Left ventricle myocardium inferior (tissue), 1 donor: ENCODE measurements at regions not wholly inside any gene's neighbourhood (a gene's known extent, or its start where the extent isn't known, plus 50 kb on each side); places are given as distances from the start of the nearest gene placed in this dataset.

Experiments used
- DNase-seq: peaks from one replicate; pipeline ENCODE4 v3.0.0-alpha.2; 2020
- H3K27ac ChIP-seq: fragments of 200-600 bp; replicated peaks from 2 replicates; pipeline ENCODE4 v1.8.0; 2021
- H3K27me3 ChIP-seq: fragments of 200-600 bp; 2 replicates; pipeline ENCODE4 v1.8.0; 2021; ENCODE audit warnings: low read depth
- H3K36me3 ChIP-seq: fragments of 200-600 bp; 2 replicates; pipeline ENCODE4 v1.8.0; 2021
- H3K4me1 ChIP-seq: fragments of 200-600 bp; 2 replicates; pipeline ENCODE4 v1.8.0; 2021
- H3K4me3 ChIP-seq: fragments of 200-600 bp; 2 replicates; pipeline ENCODE4 v1.8.0; 2021; ENCODE audit warnings: mild to moderate bottlenecking, moderate library complexity
- H3K9me3 ChIP-seq: fragments of 200-600 bp; replicated peaks from 2 replicates; pipeline ENCODE4 v1.8.0; 2021
- intact Hi-C: fragments of 100-400 bp; cut with micrococcal nuclease; formaldehyde crosslinking; loops from one replicate; pipeline ENCODE4 v1.11.0; 2022
- TF ChIP-seq, protein P1 (sequence below): fragments of 200-600 bp; IDR thresholded peaks from 2 replicates; pipeline ENCODE4 v1.8.0; 2021; ENCODE audit warnings: antibody characterized with exemption, mild to moderate bottlenecking, borderline replicate concordance
- donor health status: DM: no; HTN: yes; CAD: no; lungs with severe emphysema.

DNA sequence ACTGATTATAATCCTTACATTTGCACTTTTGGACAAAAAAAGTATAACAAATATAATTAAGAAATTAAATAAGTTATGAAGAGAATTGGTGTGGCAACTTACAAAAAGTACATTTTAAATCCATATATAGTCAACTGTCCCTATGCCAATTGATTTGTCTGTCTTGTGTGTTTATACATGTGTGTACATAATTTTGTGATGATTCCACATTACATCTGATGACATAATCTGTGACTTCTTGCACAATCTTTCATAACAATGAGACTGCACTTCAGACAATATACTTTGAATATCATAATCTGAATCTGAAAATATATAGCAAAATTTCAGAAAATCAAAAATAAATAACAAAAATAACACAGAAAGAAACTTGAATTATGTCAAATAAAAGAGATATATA is 953.4 kb downstream of the FAT4 start:
- peak overlapping the region; percentile 63 for H3K27ac ChIP-seq
- DNase-seq = no peak

DNA sequence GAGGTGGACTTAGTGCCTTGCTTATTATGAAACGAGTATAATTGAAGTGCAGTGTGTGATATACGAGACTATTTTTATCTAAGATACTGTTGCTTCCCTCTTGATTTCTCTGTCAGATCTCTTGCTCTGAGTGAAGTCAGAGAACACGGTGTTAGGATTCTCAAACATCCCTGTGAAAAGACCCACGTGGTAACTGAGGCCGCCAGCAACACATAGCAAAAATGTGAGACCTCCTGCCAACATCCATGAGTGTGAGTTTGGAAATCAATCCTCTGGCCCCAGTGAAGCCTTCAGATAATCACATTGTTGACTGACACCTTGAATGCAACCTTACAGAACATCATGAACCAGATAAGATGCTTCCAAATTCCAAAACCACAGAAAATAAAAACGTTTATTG is 954.4 kb downstream of the FAT4 start:
- TF ChIP-seq, protein P1, sequence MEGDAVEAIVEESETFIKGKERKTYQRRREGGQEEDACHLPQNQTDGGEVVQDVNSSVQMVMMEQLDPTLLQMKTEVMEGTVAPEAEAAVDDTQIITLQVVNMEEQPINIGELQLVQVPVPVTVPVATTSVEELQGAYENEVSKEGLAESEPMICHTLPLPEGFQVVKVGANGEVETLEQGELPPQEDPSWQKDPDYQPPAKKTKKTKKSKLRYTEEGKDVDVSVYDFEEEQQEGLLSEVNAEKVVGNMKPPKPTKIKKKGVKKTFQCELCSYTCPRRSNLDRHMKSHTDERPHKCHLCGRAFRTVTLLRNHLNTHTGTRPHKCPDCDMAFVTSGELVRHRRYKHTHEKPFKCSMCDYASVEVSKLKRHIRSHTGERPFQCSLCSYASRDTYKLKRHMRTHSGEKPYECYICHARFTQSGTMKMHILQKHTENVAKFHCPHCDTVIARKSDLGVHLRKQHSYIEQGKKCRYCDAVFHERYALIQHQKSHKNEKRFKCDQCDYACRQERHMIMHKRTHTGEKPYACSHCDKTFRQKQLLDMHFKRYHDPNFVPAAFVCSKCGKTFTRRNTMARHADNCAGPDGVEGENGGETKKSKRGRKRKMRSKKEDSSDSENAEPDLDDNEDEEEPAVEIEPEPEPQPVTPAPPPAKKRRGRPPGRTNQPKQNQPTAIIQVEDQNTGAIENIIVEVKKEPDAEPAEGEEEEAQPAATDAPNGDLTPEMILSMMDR = no peak
- H3K9me3 ChIP-seq = peaks cover 4% of the 10 kb centered on the region
- no peaks in the 10 kb centered on the region for H3K36me3 ChIP-seq
- no peaks in the 10 kb centered on the region for H3K27me3 ChIP-seq
- intact Hi-C loops = no loop called here
- H3K27ac ChIP-seq = peak overlapping the region; percentile 63
- no peak overlapping the region for H3K4me3 ChIP-seq
- peak; percentile 48 for DNase-seq
- H3K4me1 ChIP-seq = peaks cover 16% of the 10 kb centered on the region

More for the DNA sequence above, 953.4 kb downstream of the FAT4 start:
- H3K4me3 ChIP-seq = no peak overlapping the region
- TF ChIP-seq, protein P1 = no peak
- H3K9me3 ChIP-seq = peaks cover 4% of the 10 kb centered on the region
- intact Hi-C loops = no loop called here
- H3K4me1 ChIP-seq = peaks cover 16% of the 10 kb centered on the region
- H3K36me3 ChIP-seq = no peaks in the 10 kb centered on the region
- no peaks in the 10 kb centered on the region for H3K27me3 ChIP-seq

DNA sequence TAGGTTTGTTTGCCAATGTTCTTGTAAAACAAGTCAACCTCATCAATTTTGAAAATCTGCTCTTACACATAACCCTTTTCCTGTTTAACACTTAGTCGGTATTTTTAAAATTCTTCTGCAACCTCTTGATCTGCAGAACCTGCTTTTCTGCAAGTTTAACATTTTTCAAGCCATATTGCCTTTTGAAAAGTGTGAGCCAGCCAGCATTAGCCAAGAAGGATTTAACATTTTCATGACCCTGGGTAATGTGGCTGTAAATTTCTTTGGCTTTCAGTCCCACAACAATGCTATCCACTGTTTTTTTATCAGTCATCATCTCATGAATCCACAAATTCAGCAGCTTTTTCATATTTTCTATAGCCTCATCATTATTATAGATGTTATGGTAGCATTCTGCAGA is 956.5 kb downstream of the FAT4 start:
- no peak for DNase-seq
- Histone ChIP-seq H3K36me3 (no peaks in the 10 kb centered on the region), H3K4me1 (peaks cover 16% of the 10 kb centered on the region), H3K9me3 (peaks cover 4% of the 10 kb centered on the region), H3K27ac (peak overlapping the region; percentile 13), H3K27me3 (no peaks in the 10 kb centered on the region), H3K4me3 (no peak overlapping the region)
- TF ChIP-seq, protein P1 = no peak
- intact Hi-C loops = no loop called here

DNA sequence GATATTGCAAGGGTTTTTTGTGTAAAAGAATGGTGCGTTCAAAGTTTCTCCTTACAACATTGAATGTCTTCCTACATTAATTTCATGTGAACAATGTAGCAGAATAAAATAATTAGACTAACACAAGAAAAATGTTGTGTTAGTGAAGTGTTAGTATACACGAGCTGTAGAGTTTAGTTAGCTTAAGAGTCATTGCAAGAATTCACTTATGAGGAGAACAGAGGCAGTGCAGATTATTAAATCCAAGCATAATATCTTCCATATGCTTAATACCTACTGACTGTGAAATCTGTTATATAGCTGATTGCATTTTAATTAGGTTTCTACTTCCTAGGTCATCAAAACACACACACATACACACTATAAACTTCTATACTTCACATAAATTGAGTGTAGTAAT is 959.0 kb downstream of the FAT4 start:
- H3K4me1 ChIP-seq = peaks cover 1% of the 10 kb centered on the region
- H3K27ac ChIP-seq = no peak overlapping the region
- H3K27me3 ChIP-seq = no peaks in the 10 kb centered on the region
- intact Hi-C loops = no loop called here
- H3K36me3 ChIP-seq = no peaks in the 10 kb centered on the region
- no peak overlapping the region for H3K4me3 ChIP-seq
- no peak for DNase-seq
- peaks cover 4% of the 10 kb centered on the region for H3K9me3 ChIP-seq
- TF ChIP-seq, protein P1 = no peak

DNA sequence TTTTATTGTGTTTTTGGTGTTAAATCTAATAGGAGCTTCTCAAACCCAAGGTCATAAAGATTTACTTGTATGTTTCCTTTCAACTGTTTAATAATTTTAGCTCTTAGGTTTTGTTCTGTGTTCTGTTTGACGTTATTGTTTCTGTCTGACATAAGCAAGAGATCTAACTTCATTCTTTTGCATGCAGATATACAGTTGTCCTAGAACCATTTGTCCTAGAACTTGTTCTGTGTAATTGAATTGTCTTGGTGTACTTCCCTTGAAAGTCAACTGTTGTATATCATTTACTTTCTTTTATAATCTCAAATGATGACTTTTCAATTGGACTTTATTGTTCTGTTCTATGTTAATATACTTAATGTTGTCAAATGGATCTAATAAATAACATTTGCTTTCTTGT is 977.1 kb downstream of the FAT4 start:
- DNase-seq = no peak
- intact Hi-C loops = no loop called here
- H3K4me1 ChIP-seq = no peaks in the 10 kb centered on the region
- H3K9me3 ChIP-seq = no peaks in the 10 kb centered on the region
- H3K27ac ChIP-seq = no peak overlapping the region
- H3K27me3 ChIP-seq = no peaks in the 10 kb centered on the region
- H3K36me3 ChIP-seq = no peaks in the 10 kb centered on the region
- H3K4me3 ChIP-seq = no peak overlapping the region
- TF ChIP-seq, protein P1 = no peak

DNA sequence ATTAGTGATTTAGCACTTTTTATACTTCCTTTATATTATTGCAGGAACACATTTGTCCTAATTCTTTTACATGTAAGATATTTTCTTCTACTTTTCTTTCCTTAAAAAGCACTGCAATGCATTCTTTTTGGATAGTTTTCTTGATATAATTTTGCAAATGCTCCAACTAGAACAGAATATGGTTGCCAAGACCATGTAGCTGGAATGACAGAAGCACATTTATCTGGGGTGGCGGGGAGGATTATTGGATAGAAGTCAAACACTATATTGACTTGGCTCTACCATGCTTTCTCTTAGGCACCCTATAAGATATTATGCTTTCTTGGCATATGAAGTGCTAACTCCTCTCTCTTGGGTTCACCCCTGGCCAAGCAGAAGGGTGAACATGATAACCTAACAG is 983.5 kb downstream of the FAT4 start:
- intact Hi-C loops = no loop called here
- DNase-seq = no peak
- TF ChIP-seq, protein P1 = no peak
- Histone ChIP-seq H3K27ac (no peak overlapping the region), H3K4me1 (no peaks in the 10 kb centered on the region), H3K27me3 (no peaks in the 10 kb centered on the region), H3K4me3 (no peak overlapping the region), H3K9me3 (peaks cover 17% of the 10 kb centered on the region), H3K36me3 (no peaks in the 10 kb centered on the region)
